ENCODE measurements at regions not wholly inside any gene's neighbourhood (a gene's known extent, or its start where the extent isn't known, plus 50 kb on each side); places are given as distances from the start of the nearest gene placed in this dataset.
"Not testable (repeated sequence)": the region's sequence is repeated elsewhere in the genome, so short reads cannot be mapped to it uniquely, and the experiment has no call there.

- no peak for DNase-seq (ENCODE audit: extremely low read depth, low read depth)
- TF ChIP-seq CTCF (IDR thresholded peaks at IDR 0.05; ENCODE audit: low read depth, low read length), result no peak
Observed at GRCh38 chr1:245084551-245084950, 70.2 kb upstream of the KIF26B start.

GRCh38 chr1:245079021-245079609 is 75.7 kb upstream of the KIF26B start:
- TF ChIP-seq CTCF (IDR thresholded peaks at IDR 0.05; ENCODE audit: low read depth, low read length), result peak; percentile 81
- DNase-seq (ENCODE audit: extremely low read depth, low read depth), result peak; percentile 29

DNA sequence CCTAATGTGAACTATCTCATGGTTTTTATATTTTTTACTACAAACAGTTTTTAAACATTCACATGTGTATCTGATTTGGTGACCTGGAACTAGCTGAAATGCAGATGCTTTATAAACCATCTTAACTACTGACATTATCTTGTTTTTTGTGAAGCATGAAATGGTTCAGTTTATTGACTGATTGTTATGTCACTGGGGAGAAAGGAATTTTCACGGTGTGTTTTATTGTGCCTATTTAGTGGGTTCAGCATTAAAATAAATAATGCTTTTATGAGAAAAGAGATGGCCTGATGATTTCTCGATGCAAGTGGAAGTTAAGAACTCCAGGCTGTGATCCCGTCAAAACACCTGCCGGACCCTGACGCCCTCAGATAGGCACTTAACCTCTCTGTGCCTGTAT is 79.9 kb upstream of the KIF26B start:
- no peak for TF ChIP-seq CTCF (IDR thresholded peaks at IDR 0.05; ENCODE audit: low read depth, low read length)
- no peak for DNase-seq (ENCODE audit: extremely low read depth, low read depth)

DNA sequence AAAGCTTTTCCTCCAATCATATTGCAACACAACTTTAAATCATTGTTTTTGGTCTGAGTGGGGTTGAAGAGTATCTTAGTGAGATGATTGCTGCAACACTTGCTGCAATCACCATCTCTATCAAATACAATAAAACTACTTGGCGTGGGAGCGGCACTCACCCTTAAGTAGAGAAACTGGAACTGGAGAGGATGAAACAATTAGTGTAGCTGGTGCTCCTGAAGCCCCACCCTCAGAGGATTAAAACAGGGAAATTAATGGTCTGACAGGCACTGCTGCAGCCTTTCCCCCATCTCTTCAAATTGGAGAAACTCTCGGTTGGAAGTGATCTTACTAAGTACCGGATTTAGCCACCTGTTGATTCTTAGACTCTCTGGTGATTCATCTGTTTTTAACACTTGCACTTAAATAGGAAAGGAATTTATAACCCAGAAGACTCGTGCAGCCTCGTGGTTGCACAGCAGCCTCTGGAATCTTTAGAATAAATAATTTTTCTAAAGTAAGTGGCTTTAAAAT is 80.5 kb upstream of the KIF26B start:
- TF ChIP-seq CTCF (IDR thresholded peaks at IDR 0.05; ENCODE audit: low read depth, low read length), result no peak
- no peak for DNase-seq (ENCODE audit: extremely low read depth, low read depth)

DNA sequence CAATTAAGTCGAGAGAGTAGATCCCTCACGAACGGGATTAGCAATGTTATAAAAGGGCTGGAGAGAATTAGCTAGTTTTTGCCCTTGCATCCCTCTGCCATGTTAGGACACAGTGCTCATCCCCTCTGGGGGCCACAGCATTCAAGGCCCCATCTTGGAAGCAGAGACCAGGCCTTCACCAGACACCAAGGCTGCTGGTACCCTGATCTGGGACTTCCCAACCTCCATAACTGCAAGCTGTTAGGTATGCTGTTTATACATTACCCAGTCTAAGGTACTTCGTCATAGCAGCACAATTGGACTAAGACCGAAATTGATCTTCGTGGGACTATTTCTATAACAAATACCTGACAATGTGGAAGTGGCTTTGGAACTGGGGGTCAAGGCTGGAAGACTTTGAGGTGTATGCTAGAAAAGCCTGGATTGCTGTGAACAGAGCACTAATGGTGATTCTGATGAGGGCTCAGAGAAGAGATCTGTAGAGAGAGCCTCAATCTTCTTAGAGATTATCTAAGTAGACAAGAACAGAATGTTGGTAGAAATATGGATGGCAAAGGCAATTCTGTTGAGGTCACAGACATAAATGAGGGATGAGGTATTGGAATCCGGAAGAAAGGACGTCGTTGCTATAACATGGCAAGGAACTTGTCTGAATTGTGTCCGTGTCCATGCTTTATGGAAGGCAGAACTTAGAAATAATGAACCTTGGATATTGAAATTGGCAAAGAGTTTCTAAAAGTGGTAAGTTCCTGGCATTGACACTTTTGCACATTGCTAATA is 83.8 kb upstream of the KIF26B start:
- TF ChIP-seq CTCF (IDR thresholded peaks at IDR 0.05; ENCODE audit: low read depth, low read length), result no peak
- DNase-seq (ENCODE audit: extremely low read depth, low read depth), result no peak

DNA sequence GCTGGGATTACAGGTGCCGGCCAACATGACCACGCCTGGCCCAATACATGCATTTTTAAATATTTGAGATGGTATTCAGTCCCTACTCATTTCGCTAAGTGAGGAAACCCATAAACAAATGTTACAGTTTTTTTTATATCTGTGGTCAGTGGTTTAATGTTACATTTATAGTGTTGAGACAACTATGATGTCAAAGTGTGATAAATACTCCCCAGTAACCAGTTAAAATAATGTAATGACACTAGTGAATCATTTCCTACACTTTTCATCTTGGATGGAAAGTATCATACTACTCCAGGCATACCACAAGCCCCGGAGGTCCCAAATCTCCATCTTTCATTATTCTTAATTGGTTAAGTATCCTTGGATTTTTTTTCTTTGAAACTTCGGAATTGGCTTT is 87.5 kb upstream of the KIF26B start:
- TF ChIP-seq CTCF (IDR thresholded peaks at IDR 0.05; ENCODE audit: low read depth, low read length), result no peak
- no peak for DNase-seq (ENCODE audit: extremely low read depth, low read depth)

DNA sequence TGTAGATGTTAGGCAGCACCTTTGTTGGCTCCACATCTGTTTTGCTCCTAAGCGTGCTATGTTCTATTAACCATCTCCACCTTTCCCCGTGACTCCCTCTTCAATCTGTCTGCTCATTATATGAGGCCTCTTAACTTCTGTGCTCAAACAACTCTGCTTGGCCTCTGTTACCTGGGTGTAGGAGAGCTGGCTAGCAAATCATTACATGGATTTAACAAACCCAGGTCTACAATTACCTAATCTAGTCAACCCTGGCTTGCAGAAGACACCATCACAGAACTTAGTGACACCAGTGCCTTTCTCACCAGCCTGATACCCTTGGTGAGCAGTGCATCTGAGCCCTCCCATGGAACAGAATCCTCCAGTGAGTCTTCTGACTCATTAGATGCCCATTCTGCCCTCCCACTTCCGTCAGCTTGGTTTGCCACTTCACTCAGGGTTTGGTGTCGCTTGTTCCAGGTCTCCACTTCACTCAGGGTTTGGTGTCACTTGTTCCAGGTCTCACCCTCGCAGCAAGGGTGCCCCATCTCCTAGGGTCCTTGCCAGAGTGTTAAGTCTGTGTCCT is 92.0 kb upstream of the KIF26B start:
- no peak for DNase-seq (ENCODE audit: extremely low read depth, low read depth)
- no peak for TF ChIP-seq CTCF (IDR thresholded peaks at IDR 0.05; ENCODE audit: low read depth, low read length)

- DNase-seq (ENCODE audit: extremely low read depth, low read depth), result not testable (repeated sequence)
Observed at GRCh38 chr1:245061808-245062207, 93.0 kb upstream of the KIF26B start.
